ENCODE measurements at regions not wholly inside any gene's neighbourhood (a gene's known extent, or its start where the extent isn't known, plus 50 kb on each side); places are given as distances from the start of the nearest gene placed in this dataset.

- FAIRE-seq (no peak), DNase-seq (ENCODE audit: low read depth in 1 of 2, low spot score in 2 of 2) (no peak)
- H3K79me2 ChIP-seq (ENCODE audit: control insufficient read depth in 1 of 2, insufficient read depth in 2 of 2, low read length in 2 of 2): no peaks in the 10 kb centered on the region
- H4K5ac ChIP-seq (ENCODE audit: insufficient read length, low read depth, low read length): no peak overlapping the region
- ChIA-PET POLR2A (ENCODE audit: partially characterized antibody) (no interaction called here), CTCF (ENCODE audit: partially characterized antibody) (no interaction called here)
- no peaks in the 10 kb centered on the region for H3K36me3 ChIP-seq (ENCODE audit: control insufficient read depth in 2 of 4, insufficient read depth in 4 of 4, low read length in 3 of 4)
- H3K23ac ChIP-seq (ENCODE audit: insufficient read length): no peak overlapping the region
- no peaks in the 10 kb centered on the region for H3K27me3 ChIP-seq (replicated peaks in 1 of 4; ENCODE audit: control insufficient read depth in 3 of 4, extremely low read depth in 1 of 4, insufficient read depth in 3 of 4, low read length in 3 of 4)
- no peaks in the 10 kb centered on the region for H3K9me3 ChIP-seq (ENCODE audit: insufficient read depth in 2 of 2, low read depth in 1 of 2, low read length in 1 of 2)
- no peak overlapping the region for H3K14ac ChIP-seq (ENCODE audit: insufficient read length)
- H3K27ac ChIP-seq (ENCODE audit: low read depth, low read length): no peak overlapping the region
- no peak overlapping the region for H3K18ac ChIP-seq (ENCODE audit: extremely low read depth, low read length)
- TF ChIP-seq POU5F1 (IDR thresholded peaks at IDR 0.05; ENCODE audit: low read depth, low read length): no peak
- TF ChIP-seq RFX5 (IDR thresholded peaks at IDR 0.05; ENCODE audit: borderline replicate concordance, low read depth, low read length): no peak
- no peak for TF ChIP-seq CTBP2 (IDR thresholded peaks at IDR 0.05; ENCODE audit: borderline replicate concordance, insufficient read depth, insufficient read length, low read length)
- TF ChIP-seq YY1 (IDR thresholded peaks at IDR 0.05; ENCODE audit: low read depth, low read length): no peak
- no peak overlapping the region for H3K4me3 ChIP-seq (ENCODE audit: extremely low read depth in 1 of 4, insufficient read depth in 2 of 4, low read depth in 3 of 4, low read length in 4 of 4)
- no peak overlapping the region for H3K56ac ChIP-seq (replicated peaks; ENCODE audit: insufficient read length, low read depth, low read length)
- H4K8ac ChIP-seq (ENCODE audit: extremely low read depth, insufficient read depth, low read length): no peak overlapping the region
- H3K4ac ChIP-seq (replicated peaks; ENCODE audit: insufficient read length, low read depth, low read length): no peak overlapping the region
- H2BK12ac ChIP-seq (ENCODE audit: low read depth, low read length): no peak overlapping the region
- H2AK5ac ChIP-seq (ENCODE audit: low read depth, low read length): no peak overlapping the region
- H2BK20ac ChIP-seq (ENCODE audit: low read length): no peak overlapping the region
- H2BK15ac ChIP-seq (ENCODE audit: low read length): no peak overlapping the region
- no peaks in the 10 kb centered on the region for H4K20me1 ChIP-seq (replicated peaks in 1 of 2; ENCODE audit: control insufficient read depth in 1 of 2, insufficient read depth in 2 of 2, low read length in 2 of 2)
- H2BK5ac ChIP-seq (ENCODE audit: low read depth, low read length): no peak overlapping the region
- H3K23me2 ChIP-seq (ENCODE audit: low read depth, low read length): no peaks in the 10 kb centered on the region
- H3K9ac ChIP-seq (replicated peaks in 1 of 4; ENCODE audit: extremely low read depth in 1 of 4, low read depth in 3 of 4, low read length in 3 of 4): no peak overlapping the region
- no peaks in the 10 kb centered on the region for H3K4me1 ChIP-seq (replicated peaks in 1 of 4; ENCODE audit: control insufficient read depth in 3 of 4, insufficient read depth in 4 of 4, low read length in 3 of 4)
- H2AFZ ChIP-seq (ENCODE audit: low read length): no peak overlapping the region
- H3K79me1 ChIP-seq (ENCODE audit: low read depth, low read length): no peaks in the 10 kb centered on the region
- H2BK120ac ChIP-seq (replicated peaks; ENCODE audit: low read depth, low read length): no peak overlapping the region
- H3K4me2 ChIP-seq (ENCODE audit: insufficient read depth in 1 of 2, low read depth in 2 of 2, low read length in 2 of 2): no peak overlapping the region
- no peak overlapping the region for H4K91ac ChIP-seq (replicated peaks; ENCODE audit: insufficient read length, low read length)
Measured at GRCh38 chr18:40489301-40489700, 1465.7 kb upstream of the PIK3C3 start.

All from H1 (cell line).